ENCODE measurements at regions not wholly inside any gene's neighbourhood (a gene's known extent, or its start where the extent isn't known, plus 50 kb on each side); places are given as distances from the start of the nearest gene placed in this dataset.

DNA sequence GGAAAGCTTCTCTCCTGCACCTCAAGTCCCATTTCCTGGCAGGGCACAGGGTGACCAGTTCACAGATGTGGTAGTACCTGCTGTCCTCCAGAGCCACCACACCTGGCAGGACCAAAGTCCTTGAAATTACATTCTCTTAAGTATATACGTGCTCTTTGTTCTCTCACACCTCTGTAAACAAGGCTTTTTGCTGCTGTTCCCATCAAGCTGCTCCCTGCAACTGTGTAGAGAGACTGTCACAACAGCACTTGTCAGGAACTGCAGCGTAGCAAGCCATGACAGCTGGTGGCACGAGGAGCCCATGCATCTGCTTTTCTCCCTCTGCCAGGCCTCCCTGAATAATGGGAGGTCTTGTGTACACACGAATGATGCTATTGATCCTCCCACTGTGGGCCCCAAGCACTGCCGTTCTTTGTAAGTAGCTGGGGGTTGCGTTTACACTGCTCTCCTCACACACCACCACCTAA, 431.8 kb downstream of the CD83 start:
- H3K27ac ChIP-seq (replicated peaks) = no peak overlapping the region
- no peak for DNase-seq (ENCODE audit: low read depth in 1 of 2, low spot score in 1 of 2)
- no peaks in the 10 kb centered on the region for H3K27me3 ChIP-seq (ENCODE audit: insufficient read depth, poor library complexity, severe bottlenecking)
- TF ChIP-seq SPI1 (IDR thresholded peaks at IDR 0.05; ENCODE audit: borderline replicate concordance, low read depth) = no peak
- no peak for TF ChIP-seq POLR2AphosphoS5 (IDR thresholded peaks at IDR 0.05; ENCODE audit: low read depth)
- no peak for TF ChIP-seq GABPA (IDR thresholded peaks at IDR 0.05; ENCODE audit: low read depth)
- no peak for TF ChIP-seq CTCF (IDR thresholded peaks at IDR 0.05; ENCODE audit: insufficient read depth, low read length)
- TF ChIP-seq, protein P1, sequence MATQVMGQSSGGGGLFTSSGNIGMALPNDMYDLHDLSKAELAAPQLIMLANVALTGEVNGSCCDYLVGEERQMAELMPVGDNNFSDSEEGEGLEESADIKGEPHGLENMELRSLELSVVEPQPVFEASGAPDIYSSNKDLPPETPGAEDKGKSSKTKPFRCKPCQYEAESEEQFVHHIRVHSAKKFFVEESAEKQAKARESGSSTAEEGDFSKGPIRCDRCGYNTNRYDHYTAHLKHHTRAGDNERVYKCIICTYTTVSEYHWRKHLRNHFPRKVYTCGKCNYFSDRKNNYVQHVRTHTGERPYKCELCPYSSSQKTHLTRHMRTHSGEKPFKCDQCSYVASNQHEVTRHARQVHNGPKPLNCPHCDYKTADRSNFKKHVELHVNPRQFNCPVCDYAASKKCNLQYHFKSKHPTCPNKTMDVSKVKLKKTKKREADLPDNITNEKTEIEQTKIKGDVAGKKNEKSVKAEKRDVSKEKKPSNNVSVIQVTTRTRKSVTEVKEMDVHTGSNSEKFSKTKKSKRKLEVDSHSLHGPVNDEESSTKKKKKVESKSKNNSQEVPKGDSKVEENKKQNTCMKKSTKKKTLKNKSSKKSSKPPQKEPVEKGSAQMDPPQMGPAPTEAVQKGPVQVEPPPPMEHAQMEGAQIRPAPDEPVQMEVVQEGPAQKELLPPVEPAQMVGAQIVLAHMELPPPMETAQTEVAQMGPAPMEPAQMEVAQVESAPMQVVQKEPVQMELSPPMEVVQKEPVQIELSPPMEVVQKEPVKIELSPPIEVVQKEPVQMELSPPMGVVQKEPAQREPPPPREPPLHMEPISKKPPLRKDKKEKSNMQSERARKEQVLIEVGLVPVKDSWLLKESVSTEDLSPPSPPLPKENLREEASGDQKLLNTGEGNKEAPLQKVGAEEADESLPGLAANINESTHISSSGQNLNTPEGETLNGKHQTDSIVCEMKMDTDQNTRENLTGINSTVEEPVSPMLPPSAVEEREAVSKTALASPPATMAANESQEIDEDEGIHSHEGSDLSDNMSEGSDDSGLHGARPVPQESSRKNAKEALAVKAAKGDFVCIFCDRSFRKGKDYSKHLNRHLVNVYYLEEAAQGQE (IDR thresholded peaks at IDR 0.05; ENCODE audit: insufficient replicate concordance, low read depth) = no peak
- no peak overlapping the region for H3K4me3 ChIP-seq (replicated peaks; ENCODE audit: insufficient read depth, low read length)

DNA sequence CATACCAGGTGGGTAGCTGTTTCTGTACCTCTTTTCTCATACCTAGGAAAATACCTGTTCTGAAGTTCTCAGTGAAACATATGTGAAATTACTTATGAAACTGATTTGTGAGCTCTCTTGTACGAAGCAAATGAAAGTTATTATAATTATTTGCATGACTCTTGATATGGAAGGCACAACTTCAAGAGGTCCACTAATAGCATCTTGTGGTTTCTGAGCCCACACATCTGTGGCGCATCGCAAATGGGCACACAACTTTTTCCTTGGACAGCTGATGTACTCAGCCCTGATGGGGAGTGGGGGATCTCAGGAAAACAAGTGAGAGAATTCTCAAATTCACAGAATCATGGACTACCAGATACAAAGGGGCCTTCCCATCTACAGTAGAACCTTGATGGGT, 432.3 kb downstream of the CD83 start:
- Histone ChIP-seq H3K27ac (replicated peaks) (no peak overlapping the region), H3K27me3 (ENCODE audit: insufficient read depth, poor library complexity, severe bottlenecking) (no peaks in the 10 kb centered on the region), H3K4me3 (replicated peaks; ENCODE audit: insufficient read depth, low read length) (no peak overlapping the region)
- no peak for DNase-seq (ENCODE audit: low read depth in 1 of 2, low spot score in 1 of 2)
- TF ChIP-seq SPI1 (IDR thresholded peaks at IDR 0.05; ENCODE audit: borderline replicate concordance, low read depth) = no peak
- no peak for TF ChIP-seq POLR2AphosphoS5 (IDR thresholded peaks at IDR 0.05; ENCODE audit: low read depth)
- TF ChIP-seq GABPA (IDR thresholded peaks at IDR 0.05; ENCODE audit: low read depth) = no peak
- TF ChIP-seq CTCF (IDR thresholded peaks at IDR 0.05; ENCODE audit: insufficient read depth, low read length) = no peak
- TF ChIP-seq, protein P1 (IDR thresholded peaks at IDR 0.05; ENCODE audit: insufficient replicate concordance, low read depth) = no peak

- Histone ChIP-seq H3K4me3 (replicated peaks; ENCODE audit: insufficient read depth, low read length) (no peak overlapping the region), H3K27me3 (ENCODE audit: insufficient read depth, poor library complexity, severe bottlenecking) (no peaks in the 10 kb centered on the region), H3K27ac (replicated peaks) (no peak overlapping the region)
- DNase-seq (ENCODE audit: low read depth in 1 of 2, low spot score in 1 of 2) = no peak
- TF ChIP-seq GABPA (IDR thresholded peaks at IDR 0.05; ENCODE audit: low read depth) (no peak), POLR2AphosphoS5 (IDR thresholded peaks at IDR 0.05; ENCODE audit: low read depth) (no peak), SPI1 (IDR thresholded peaks at IDR 0.05; ENCODE audit: borderline replicate concordance, low read depth) (no peak), CTCF (IDR thresholded peaks at IDR 0.05; ENCODE audit: insufficient read depth, low read length) (no peak)
- TF ChIP-seq, protein P1 (IDR thresholded peaks at IDR 0.05; ENCODE audit: insufficient replicate concordance, low read depth) = no peak
Measured at GRCh38 chr6:14550410-14550809, 432.8 kb downstream of the CD83 start.

Measured in HL-60 (cell line).